A673 (cell line): ENCODE measurements at regions not wholly inside any gene's neighbourhood (a gene's known extent, or its start where the extent isn't known, plus 50 kb on each side); places are given as distances from the start of the nearest gene placed in this dataset.

Source experiments
- BruUV-seq: library from RNA; stranded (reverse); fragments of 400-500 nt; replicated peaks from 2 replicates; lab custom pipeline; 2021; lab: Mats Ljungman, UMichigan
- CTCF ChIA-PET: fragments of 300-600 bp; sonication (Branson Sonifier 250); formaldehyde crosslinking; loops from one replicate; lab custom pipeline; 2022; ENCODE audit warnings: antibody characterized with exemption; lab: Charles Lee
- POLR2A ChIA-PET: fragments of 300-600 bp; sonication (Branson Sonifier 250); formaldehyde crosslinking; loops from one replicate; lab custom pipeline; 2022; ENCODE audit warnings: antibody characterized with exemption; ENCODE audit not compliant: low non-redundant PET; lab: Charles Lee
- DNase-seq: peaks from one replicate; pipeline ENCODE4 v3.0.0-alpha.2; 2015; ENCODE audit warnings: low spot score
- H3K27ac ChIP-seq: fragments of 200-600 bp; sonication (generic); 2 replicates; pipeline ENCODE4 v1.5.1; 2016; ENCODE audit warnings: mixed run types, low read depth, mild to moderate bottlenecking, mixed read lengths, antibody characterized with exemption, low read length; ENCODE audit not compliant: poor library complexity, severe bottlenecking
- H3K27me3 ChIP-seq: fragments of 200-600 bp; sonication (generic); replicated peaks from 2 replicates; pipeline ENCODE4 v1.6.1; 2017; ENCODE audit warnings: mixed run types, low read depth, mild to moderate bottlenecking, mixed read lengths, antibody characterized with exemption, low read length; ENCODE audit not compliant: insufficient read depth, poor library complexity
- H3K36me3 ChIP-seq: fragments of 200-600 bp; sonication (generic); 2 replicates; pipeline ENCODE4 v1.6.1; 2016; ENCODE audit warnings: mixed run types, mild to moderate bottlenecking, mixed read lengths, antibody characterized with exemption, low read length; ENCODE audit not compliant: insufficient read depth, poor library complexity, severe bottlenecking
- H3K4me1 ChIP-seq: fragments of 200-600 bp; sonication (generic); 2 replicates; pipeline ENCODE4 v1.6.1; 2017; ENCODE audit warnings: mixed run types, mild to moderate bottlenecking, mixed read lengths, antibody characterized with exemption, low read length; ENCODE audit not compliant: insufficient read depth, poor library complexity, severe bottlenecking
- H3K4me3 ChIP-seq: fragments of 200-600 bp; sonication (generic); 2 replicates; pipeline ENCODE4 v1.5.1; 2016; ENCODE audit warnings: low read depth, mixed run types, mild to moderate bottlenecking, mixed read lengths, low read length; ENCODE audit not compliant: poor library complexity, severe bottlenecking
- H3K9me3 ChIP-seq: fragments of 200-600 bp; sonication (generic); 2 replicates; pipeline ENCODE4 v1.6.1; 2016; ENCODE audit warnings: mixed run types, low read depth, mild to moderate bottlenecking, mixed read lengths, antibody characterized with exemption, low read length; ENCODE audit not compliant: poor library complexity, severe bottlenecking
- CTCF ChIP-seq: fragments of 300-800, 200-600 bp; sonication (generic); conservative IDR thresholded peaks from 2 replicates; pipeline ENCODE4 v1.5.1; 2017; ENCODE audit warnings: low read depth, mild to moderate bottlenecking, antibody characterized with exemption, low read length, moderate library complexity, mixed read lengths
- EZH2 ChIP-seq: fragments of 200-600 bp; sonication (generic); IDR thresholded peaks from 2 replicates; pipeline ENCODE4 v1.6.1; 2017; ENCODE audit warnings: borderline replicate concordance, low read depth, mild to moderate bottlenecking, mixed read lengths, antibody characterized with exemption, low read length; ENCODE audit not compliant: poor library complexity, severe bottlenecking
- intact Hi-C: fragments of 100-400 bp; cut with micrococcal nuclease; formaldehyde crosslinking; loops from one replicate; pipeline ENCODE4 v1.10.0; 2022; ENCODE audit not compliant: unreplicated experiment

DNA sequence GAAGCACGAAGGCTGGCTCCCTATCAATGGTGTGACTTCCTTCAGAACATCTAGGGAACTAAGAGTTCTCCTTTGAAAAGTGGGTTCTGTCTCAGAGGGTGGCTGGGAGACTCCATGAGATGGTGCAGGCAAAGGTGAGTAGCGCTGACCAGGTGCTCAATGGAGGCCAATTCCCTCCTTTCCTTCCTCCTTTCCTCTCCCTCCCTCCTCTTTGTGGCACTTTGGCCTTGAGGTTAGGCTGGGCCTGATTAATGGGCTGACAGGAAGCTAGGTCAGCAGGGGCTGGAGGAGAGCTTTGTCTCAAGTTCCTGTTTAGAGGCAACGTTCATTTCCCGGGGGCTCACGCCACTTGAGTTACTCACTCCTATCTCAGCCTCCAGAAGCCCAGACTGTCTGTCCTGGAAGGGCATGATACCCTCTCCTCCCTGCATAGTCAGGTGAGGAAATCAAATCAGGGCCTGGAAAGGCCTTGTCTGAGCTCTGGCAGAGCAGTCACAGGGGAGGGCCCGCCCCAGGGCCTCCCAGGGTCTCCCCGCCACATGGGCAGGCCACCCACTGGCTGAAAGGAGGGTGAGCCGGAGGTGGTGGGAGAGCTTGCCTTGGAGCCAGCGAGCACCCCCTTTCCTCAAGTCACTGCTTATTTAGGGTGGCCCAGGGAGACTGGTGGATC is 58.4 kb upstream of the SSBP3 start:
- peaks cover 48% of the 10 kb centered on the region for H3K4me1 ChIP-seq
- no peaks in the 10 kb centered on the region for H3K27me3 ChIP-seq
- no peak for TF ChIP-seq CTCF
- TF ChIP-seq EZH2, result no peak
- peak overlapping the region; percentile 23 for H3K27ac ChIP-seq
- CTCF ChIA-PET, result no interaction called here
- H3K9me3 ChIP-seq, result no peaks in the 10 kb centered on the region
- no peak for DNase-seq
- H3K4me3 ChIP-seq, result no peak overlapping the region
- POLR2A ChIA-PET, result no interaction called here
- H3K36me3 ChIP-seq, result no peaks in the 10 kb centered on the region
- intact Hi-C loops, result no loop called here
- BruUV-seq, result no TSS peak

DNA sequence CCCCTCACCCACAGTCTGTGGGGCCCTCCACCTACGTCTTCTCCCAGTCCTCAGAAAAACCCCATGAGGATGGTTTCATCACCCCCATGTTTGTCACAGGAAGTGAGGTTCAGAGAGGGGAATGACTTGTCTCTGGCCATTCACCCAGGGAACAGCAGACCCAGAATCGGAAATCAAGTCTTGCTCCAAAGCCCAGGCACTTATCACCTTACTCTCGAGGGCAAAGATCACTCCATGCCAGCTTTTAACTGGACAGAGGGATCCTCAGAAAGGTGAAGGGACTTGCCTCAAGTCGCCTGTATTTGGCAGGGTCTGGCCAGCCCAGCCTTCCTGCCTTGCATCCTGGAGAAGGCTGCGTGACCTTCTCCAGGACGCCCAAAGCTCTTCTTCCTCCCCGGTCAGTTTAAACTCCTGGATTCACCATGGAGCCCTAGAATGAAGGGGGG is 57.9 kb upstream of the SSBP3 start:
- no peak overlapping the region for H3K4me3 ChIP-seq
- no peaks in the 10 kb centered on the region for H3K27me3 ChIP-seq
- ChIA-PET CTCF (no interaction called here), POLR2A (no interaction called here)
- no peak for DNase-seq
- TF ChIP-seq CTCF, result no peak
- TF ChIP-seq EZH2, result no peak
- no peaks in the 10 kb centered on the region for H3K36me3 ChIP-seq
- H3K4me1 ChIP-seq, result peaks cover 53% of the 10 kb centered on the region
- BruUV-seq, result no TSS peak
- H3K27ac ChIP-seq, result no peak overlapping the region
- intact Hi-C loops, result no loop called here
- no peaks in the 10 kb centered on the region for H3K9me3 ChIP-seq

- BruUV-seq, result no TSS peak
- peaks cover 53% of the 10 kb centered on the region for H3K4me1 ChIP-seq
- DNase-seq, result peak; percentile 56
- no peaks in the 10 kb centered on the region for H3K36me3 ChIP-seq
- TF ChIP-seq CTCF (no peak), EZH2 (no peak)
- no peaks in the 10 kb centered on the region for H3K9me3 ChIP-seq
- ChIA-PET CTCF (interaction anchor here (0.6 kb wide), 1 partner anchor 25 kb away, joined by 7 read pairs; no protein-coding TSS in a partner anchor), POLR2A (no interaction called here)
- H3K27ac ChIP-seq, result no peak overlapping the region
- intact Hi-C loops, result no loop called here
- H3K27me3 ChIP-seq, result no peaks in the 10 kb centered on the region
- no peak overlapping the region for H3K4me3 ChIP-seq
Observed at GRCh38 chr1:54463259-54464030, 57.3 kb upstream of the SSBP3 start.
